Keratinocyte (primary cell): ENCODE measurements at regions not wholly inside any gene's neighbourhood (a gene's known extent, or its start where the extent isn't known, plus 50 kb on each side); places are given as distances from the start of the nearest gene placed in this dataset.

ENCODE experiments used
- EZH2 ChIP-seq: IDR thresholded peaks from one replicate; pipeline ENCODE4 v1.6.1; 2012; ENCODE audit warnings: inconsistent platforms, mild to moderate bottlenecking, low read length, moderate library complexity
- TF ChIP-seq, protein P1 (sequence below), 3 experiments: IDR thresholded peaks in 1 of 3; conservative IDR thresholded peaks in 1 of 3; optimal IDR thresholded peaks in 1 of 3; 2 replicates in 2 of 3; 3 replicates in 1 of 3; pipeline versions ENCODE3 to v1.5.1; 2011; ENCODE audit warnings: low read length in 3 of 3, mild to moderate bottlenecking in 3 of 3, moderate library complexity in 2 of 3, control low read depth in 1 of 3, inconsistent platforms in 1 of 3; ENCODE audit not compliant: insufficient read depth in 2 of 3; ENCODE audit errors: extremely low read depth in 1 of 3

DNA sequence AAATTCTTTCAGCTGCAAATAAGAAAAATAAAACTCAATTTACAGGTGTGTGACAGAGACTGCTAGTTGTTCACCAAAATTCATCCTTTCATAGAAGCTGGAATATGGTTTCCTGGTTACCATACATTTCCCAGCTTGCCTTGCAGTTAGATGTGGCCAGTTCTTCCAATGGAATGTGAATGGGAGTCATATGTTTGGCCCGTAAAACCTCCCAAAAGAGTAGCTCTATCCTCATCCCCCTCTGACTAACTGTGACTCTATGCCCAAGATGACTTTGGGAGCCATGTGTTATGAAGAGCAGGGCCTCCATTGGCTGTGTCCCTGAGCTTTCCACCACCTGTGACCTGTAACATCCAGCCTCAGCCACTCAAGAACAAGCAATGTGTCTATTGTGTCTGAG is 90.6 kb upstream of the NGF start:
- TF ChIP-seq, protein P1, sequence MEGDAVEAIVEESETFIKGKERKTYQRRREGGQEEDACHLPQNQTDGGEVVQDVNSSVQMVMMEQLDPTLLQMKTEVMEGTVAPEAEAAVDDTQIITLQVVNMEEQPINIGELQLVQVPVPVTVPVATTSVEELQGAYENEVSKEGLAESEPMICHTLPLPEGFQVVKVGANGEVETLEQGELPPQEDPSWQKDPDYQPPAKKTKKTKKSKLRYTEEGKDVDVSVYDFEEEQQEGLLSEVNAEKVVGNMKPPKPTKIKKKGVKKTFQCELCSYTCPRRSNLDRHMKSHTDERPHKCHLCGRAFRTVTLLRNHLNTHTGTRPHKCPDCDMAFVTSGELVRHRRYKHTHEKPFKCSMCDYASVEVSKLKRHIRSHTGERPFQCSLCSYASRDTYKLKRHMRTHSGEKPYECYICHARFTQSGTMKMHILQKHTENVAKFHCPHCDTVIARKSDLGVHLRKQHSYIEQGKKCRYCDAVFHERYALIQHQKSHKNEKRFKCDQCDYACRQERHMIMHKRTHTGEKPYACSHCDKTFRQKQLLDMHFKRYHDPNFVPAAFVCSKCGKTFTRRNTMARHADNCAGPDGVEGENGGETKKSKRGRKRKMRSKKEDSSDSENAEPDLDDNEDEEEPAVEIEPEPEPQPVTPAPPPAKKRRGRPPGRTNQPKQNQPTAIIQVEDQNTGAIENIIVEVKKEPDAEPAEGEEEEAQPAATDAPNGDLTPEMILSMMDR (optimal IDR thresholded peaks at IDR 0.05 in 1 of 3, IDR thresholded peaks at IDR 0.05 in 1 of 3, conservative IDR thresholded peaks at IDR 0.05 in 1 of 3; ENCODE audit: extremely low read depth in 1 of 3, insufficient read depth in 2 of 3, low read length in 3 of 3): no peak
- no peak for TF ChIP-seq EZH2
